ENCODE measurements at regions not wholly inside any gene's neighbourhood (a gene's known extent, or its start where the extent isn't known, plus 50 kb on each side); places are given as distances from the start of the nearest gene placed in this dataset.
"Not testable (repeated sequence)": the region's sequence is repeated elsewhere in the genome, so short reads cannot be mapped to it uniquely, and the experiment has no call there.

- H3K4me3 ChIP-seq (ENCODE audit: low read length): no peak overlapping the region
- no peak for DNase-seq (ENCODE audit: low read depth)
- TF ChIP-seq, protein P1, sequence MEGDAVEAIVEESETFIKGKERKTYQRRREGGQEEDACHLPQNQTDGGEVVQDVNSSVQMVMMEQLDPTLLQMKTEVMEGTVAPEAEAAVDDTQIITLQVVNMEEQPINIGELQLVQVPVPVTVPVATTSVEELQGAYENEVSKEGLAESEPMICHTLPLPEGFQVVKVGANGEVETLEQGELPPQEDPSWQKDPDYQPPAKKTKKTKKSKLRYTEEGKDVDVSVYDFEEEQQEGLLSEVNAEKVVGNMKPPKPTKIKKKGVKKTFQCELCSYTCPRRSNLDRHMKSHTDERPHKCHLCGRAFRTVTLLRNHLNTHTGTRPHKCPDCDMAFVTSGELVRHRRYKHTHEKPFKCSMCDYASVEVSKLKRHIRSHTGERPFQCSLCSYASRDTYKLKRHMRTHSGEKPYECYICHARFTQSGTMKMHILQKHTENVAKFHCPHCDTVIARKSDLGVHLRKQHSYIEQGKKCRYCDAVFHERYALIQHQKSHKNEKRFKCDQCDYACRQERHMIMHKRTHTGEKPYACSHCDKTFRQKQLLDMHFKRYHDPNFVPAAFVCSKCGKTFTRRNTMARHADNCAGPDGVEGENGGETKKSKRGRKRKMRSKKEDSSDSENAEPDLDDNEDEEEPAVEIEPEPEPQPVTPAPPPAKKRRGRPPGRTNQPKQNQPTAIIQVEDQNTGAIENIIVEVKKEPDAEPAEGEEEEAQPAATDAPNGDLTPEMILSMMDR (IDR thresholded peaks at IDR 0.05; ENCODE audit: insufficient read depth, low read depth, low read length, missing control alignments): no peak
These were observed 227.3 kb downstream of the TINAG start for GRCh38 chr6:54535568-54535967.

GRCh38 chr6:54541541-54541940 is 233.3 kb downstream of the TINAG start:
- no peak for DNase-seq (ENCODE audit: low read depth)
- H3K4me3 ChIP-seq (ENCODE audit: low read length): no peak overlapping the region
- TF ChIP-seq, protein P1 (IDR thresholded peaks at IDR 0.05; ENCODE audit: insufficient read depth, low read depth, low read length, missing control alignments): no peak

DNA sequence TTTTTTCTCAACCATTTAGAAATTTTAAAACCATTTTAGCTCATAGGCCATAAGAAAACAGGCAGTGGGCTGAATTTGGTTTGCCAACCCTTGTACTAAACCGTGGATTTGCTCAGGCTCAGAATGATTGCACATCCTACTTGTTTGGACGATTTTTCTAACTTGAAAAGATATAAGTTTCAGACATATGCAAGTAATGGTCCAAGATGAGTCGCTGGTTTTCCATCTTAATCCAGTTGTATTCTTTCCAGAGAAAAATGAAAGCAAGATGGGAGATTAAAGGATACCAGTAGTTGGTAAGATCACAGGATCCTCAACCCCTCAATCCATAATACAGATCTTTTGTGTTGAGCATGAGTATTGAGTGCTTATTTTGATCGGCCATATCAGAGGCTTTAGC is 250.9 kb downstream of the TINAG start:
- TF ChIP-seq, protein P1 (IDR thresholded peaks at IDR 0.05; ENCODE audit: insufficient read depth, low read depth, low read length, missing control alignments): no peak
- DNase-seq (ENCODE audit: low read depth): no peak
- no peak overlapping the region for H3K4me3 ChIP-seq (ENCODE audit: low read length)

- not testable (repeated sequence) for H3K4me3 ChIP-seq (ENCODE audit: low read length); DNase-seq (ENCODE audit: low read depth)
These were observed 255.9 kb downstream of the TINAG start for GRCh38 chr6:54564188-54564587.

DNA sequence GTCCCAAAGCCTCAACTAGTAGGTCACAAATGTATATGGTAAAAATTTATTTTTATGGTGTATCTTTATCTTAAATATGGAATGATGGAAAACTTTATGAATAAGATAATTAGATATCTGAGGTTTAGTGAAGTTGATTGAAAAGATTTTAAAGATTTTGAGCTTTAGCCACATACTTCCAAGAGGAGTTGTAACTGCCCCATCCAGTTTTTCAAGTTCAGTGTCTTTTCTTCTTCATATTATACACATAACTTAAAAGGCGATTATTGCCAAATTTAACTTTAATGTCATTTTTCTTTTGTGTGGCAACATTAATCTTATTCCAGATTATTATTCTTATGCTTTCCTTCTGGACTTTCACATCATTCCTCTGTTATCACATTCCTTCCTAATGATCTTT is 266.4 kb downstream of the TINAG start:
- TF ChIP-seq, protein P1 (IDR thresholded peaks at IDR 0.05; ENCODE audit: insufficient read depth, low read depth, low read length, missing control alignments): no peak
- DNase-seq (ENCODE audit: low read depth): peak; percentile 66
- no peak overlapping the region for H3K4me3 ChIP-seq (ENCODE audit: low read length)

DNA sequence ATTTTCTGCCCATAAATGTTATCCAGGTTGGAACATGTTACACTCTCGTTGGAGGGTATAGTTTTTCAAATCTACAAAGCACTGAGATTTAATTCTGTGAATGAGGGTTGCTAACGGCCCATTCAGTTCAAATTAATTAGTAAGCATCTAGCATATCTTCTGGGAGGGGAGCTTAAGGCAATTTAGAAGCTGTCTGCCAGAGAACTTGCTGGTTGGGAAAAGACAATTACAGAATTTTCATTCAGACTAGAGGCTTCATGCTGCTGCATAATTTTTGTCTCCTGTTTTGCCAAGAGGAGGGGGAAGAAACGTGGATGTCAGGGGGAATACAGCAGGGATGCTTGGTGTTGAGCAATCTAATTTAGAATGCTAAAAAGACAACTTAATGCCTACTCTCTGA is 268.3 kb upstream of the FAM83B start:
- TF ChIP-seq, protein P1 (IDR thresholded peaks at IDR 0.05; ENCODE audit: insufficient read depth, low read depth, low read length, missing control alignments): no peak

GRCh38 chr6:54579011-54579410 is 267.6 kb upstream of the FAM83B start:
- TF ChIP-seq, protein P1 (IDR thresholded peaks at IDR 0.05; ENCODE audit: insufficient read depth, low read depth, low read length, missing control alignments): no peak
- no peak for DNase-seq (ENCODE audit: low read depth)
- H3K4me3 ChIP-seq (ENCODE audit: low read length): no peak overlapping the region

More for the DNA sequence above, 268.3 kb upstream of the FAM83B start:
- H3K4me3 ChIP-seq (ENCODE audit: low read length): no peak overlapping the region
- no peak for DNase-seq (ENCODE audit: low read depth)
